OCI-LY3 (cell line): ENCODE measurements at regions not wholly inside any gene's neighbourhood (a gene's known extent, or its start where the extent isn't known, plus 50 kb on each side); places are given as distances from the start of the nearest gene placed in this dataset.

Experiments
- CTCF ChIP-seq: fragments of 200-600, 300-600 bp; sonication (generic); IDR thresholded peaks from 2 replicates; pipeline ENCODE4 v1.5.1; 2014; ENCODE audit warnings: antibody characterized with exemption, low read length, low read depth
- EZH2phosphoT487 ChIP-seq: fragments of 200-600 bp; shearing (Covaris generic); IDR thresholded peaks from 2 replicates; pipeline ENCODE4 v1.6.1; 2018; ENCODE audit warnings: antibody characterized with exemption, mixed run types, low read depth

GRCh38 chr9:99549441-99549840 is 272.2 kb upstream of the NR4A3 start:
- TF ChIP-seq CTCF: no peak
- TF ChIP-seq EZH2phosphoT487: no peak
